GM12878 (cell line): ENCODE measurements at regions not wholly inside any gene's neighbourhood (a gene's known extent, or its start where the extent isn't known, plus 50 kb on each side); places are given as distances from the start of the nearest gene placed in this dataset.

Source experiments
- ATAC-seq: fragments of 200-7000 bp; cut with Tn5 transposase; 3 replicates; pipeline ENCODE4 v1.9.1; 2020; ENCODE audit warnings: mild to moderate bottlenecking, moderate library complexity
- BruUV-seq: library from RNA; stranded (reverse); fragments of 400-500 nt; replicated peaks from 2 replicates; lab custom pipeline; 2021; lab: Mats Ljungman, UMichigan
- CTCF ChIA-PET: fragments of 300-600 bp; sonication (Branson Sonifier 250); formaldehyde crosslinking; extraction: SDS; loops from one replicate; lab custom pipeline; 2021; ENCODE audit warnings: inconsistent platforms; lab: Yijun Ruan, JAX
- POLR2A ChIA-PET: fragments of 350-600 bp; formaldehyde crosslinking; extraction: SDS; loops from one replicate; lab custom pipeline; 2021; ENCODE audit warnings: inconsistent platforms; lab: Charles Lee
- RAD21 ChIA-PET: fragments of 300-600 bp; sonication (Branson Sonifier 250); formaldehyde crosslinking; loops from one replicate; lab custom pipeline; 2023; ENCODE audit warnings: antibody characterized with exemption; ENCODE audit not compliant: unreplicated experiment; lab: Charles Lee
- SMC1A ChIA-PET: fragments of 300-600 bp; sonication (Branson Sonifier 250); formaldehyde crosslinking; loops from one replicate; lab custom pipeline; 2023; ENCODE audit not compliant: unreplicated experiment, uncharacterized antibody; lab: Charles Lee
- DNase-seq: peaks from one replicate; pipeline ENCODE4 v3.0.0-alpha.2; 2011; ENCODE audit warnings: low read depth, low spot score
- FAIRE-seq: peaks from 3 replicates; lab custom pipeline; 2011; peaks lifted over from hg19 to GRCh38; lab: Jason Lieb, UNC
- H2AFZ ChIP-seq: 2 replicates; pipeline ENCODE4 v1.6.0; 2011; ENCODE audit warnings: low read depth, low read length, control low read depth; ENCODE audit not compliant: control insufficient read depth
- H3K27ac ChIP-seq: 2 replicates; pipeline ENCODE4 v1.5.1; 2011; ENCODE audit warnings: control low read depth; ENCODE audit not compliant: control insufficient read depth, insufficient read depth
- H3K27me3 ChIP-seq, 2 experiments: replicated peaks in 1 of 2; 2 replicates each; pipeline versions ENCODE4 v1.6.0 to v1.6.1; 2011; ENCODE audit warnings: low read length in 1 of 2; ENCODE audit not compliant: control insufficient read depth in 2 of 2, insufficient read depth in 2 of 2
- H3K36me3 ChIP-seq, 2 experiments: 2 replicates each; pipeline ENCODE4 v1.5.1; 2011; ENCODE audit warnings: low read length in 1 of 2; ENCODE audit not compliant: control insufficient read depth in 2 of 2, insufficient read depth in 2 of 2
- H3K4me1 ChIP-seq: 2 replicates; pipeline ENCODE4 v1.6.1; 2011; ENCODE audit warnings: mild to moderate bottlenecking, low read length, moderate library complexity, mixed read lengths; ENCODE audit not compliant: control insufficient read depth, insufficient read depth
- H3K4me2 ChIP-seq: 2 replicates; pipeline ENCODE4 v1.6.0; 2011; ENCODE audit warnings: control low read depth; ENCODE audit not compliant: control insufficient read depth, insufficient read depth
- H3K4me3 ChIP-seq: fragments of 200-600 bp; sonication (generic); 2 replicates; pipeline ENCODE4 v1.5.1; 2016
- H3K79me2 ChIP-seq: 2 replicates; pipeline ENCODE4 v1.6.0; 2011; ENCODE audit warnings: low read length; ENCODE audit not compliant: control insufficient read depth, insufficient read depth
- H3K9ac ChIP-seq: 2 replicates; pipeline ENCODE4 v1.8.0; 2011; ENCODE audit warnings: low read length, control low read depth, mixed read lengths; ENCODE audit not compliant: control insufficient read depth, insufficient read depth
- H3K9me3 ChIP-seq: replicated peaks from 3 replicates; pipeline ENCODE4 v1.5.1; 2011; ENCODE audit warnings: mild to moderate bottlenecking, low read length; ENCODE audit not compliant: control insufficient read depth, insufficient read depth
- H4K20me1 ChIP-seq: 2 replicates; pipeline ENCODE4 v1.6.0; 2011; ENCODE audit not compliant: control insufficient read depth, insufficient read depth
- CBX5 ChIP-seq: sonication (generic); IDR thresholded peaks from 2 replicates; pipeline ENCODE4 v1.6.1; 2016; ENCODE audit warnings: low read depth, moderate library complexity, mild to moderate bottlenecking, inconsistent platforms
- DPF2 ChIP-seq: fragments of 450-650 bp; IDR thresholded peaks from 2 replicates; pipeline ENCODE4 v1.6.1; 2017; ENCODE audit warnings: mild to moderate bottlenecking
- ETV6 ChIP-seq, 2 experiments: fragments of 450-650 bp in 1 of 2; IDR thresholded peaks in 1 of 2; conservative IDR thresholded peaks in 1 of 2; 2 replicates each; pipeline ENCODE4 v1.6.1; 2014; ENCODE audit warnings: antibody characterized with exemption in 1 of 2, borderline replicate concordance in 1 of 2, low read depth in 1 of 2, mild to moderate bottlenecking in 1 of 2, moderate library complexity in 1 of 2
- HCFC1 ChIP-seq: fragments of 150-350 bp; IDR thresholded peaks from 2 replicates; pipeline ENCODE4 v1.6.1; 2014; ENCODE audit warnings: low read length
- IRF4 ChIP-seq: IDR thresholded peaks from 2 replicates; pipeline ENCODE4 v1.6.1; 2011; ENCODE audit warnings: low read depth, low read length
- LARP7 ChIP-seq: fragments of 450-650 bp; IDR thresholded peaks from 2 replicates; pipeline ENCODE4 v1.6.1; 2017; ENCODE audit warnings: mild to moderate bottlenecking
- MTA3 ChIP-seq: IDR thresholded peaks from 2 replicates; pipeline ENCODE4 v1.6.1; 2012; ENCODE audit warnings: low read length, inconsistent platforms, borderline replicate concordance
- POU2F2 ChIP-seq: IDR thresholded peaks from 3 replicates; pipeline ENCODE4 v1.6.1; 2011; ENCODE audit warnings: low read depth, mild to moderate bottlenecking, low read length, borderline replicate concordance
- RB1 ChIP-seq: fragments of 450-650 bp; formaldehyde crosslinking; IDR thresholded peaks from 2 replicates; pipeline ENCODE4 v1.6.1; 2017; ENCODE audit warnings: mild to moderate bottlenecking, borderline replicate concordance
- RBBP5 ChIP-seq: fragments of 200-600 bp; sonication (generic); conservative IDR thresholded peaks from 2 replicates; pipeline ENCODE4 v1.6.1; 2016
- SP1 ChIP-seq: IDR thresholded peaks from one replicate; pipeline ENCODE4 v1.6.1; 2011; ENCODE audit warnings: low read depth, low read length
- SUPT20H ChIP-seq: IDR thresholded peaks from 2 replicates; pipeline ENCODE4 v1.6.1; 2011; ENCODE audit warnings: low read depth, mild to moderate bottlenecking, low read length, moderate library complexity, borderline replicate concordance; ENCODE audit not compliant: control insufficient read depth
- WGBS: methylation state at CpG from one replicate; pipeline ENCODE4 v1.1.6; 2016; ENCODE audit warnings: low lambda C conversion rate; ENCODE audit not compliant: insufficient replicate concordance, insufficient coverage; ENCODE audit errors: missing lambda C conversion rate; 5-methylcytosine and 5-hydroxymethylcytosine counted together
- in situ Hi-C: fragments of 300-500 bp; cut with MboI; formaldehyde crosslinking; loops from 9 replicates; pipeline ENCODE4 v1.14.3; 2018; ENCODE audit warnings: mixed read lengths
- intact Hi-C: fragments of 100-400 bp; cut with micrococcal nuclease; formaldehyde crosslinking; loops from one replicate; pipeline ENCODE4 v1.14.2; 2022; ENCODE audit not compliant: unreplicated experiment
- TF ChIP-seq, protein P1 (sequence below): fragments of 450-650 bp; formaldehyde crosslinking; IDR thresholded peaks from 2 replicates; pipeline ENCODE4 v1.5.0; 2022; ENCODE audit warnings: mild to moderate bottlenecking, missing genetic modification characterization
- TF ChIP-seq, protein P2 (sequence below): IDR thresholded peaks from 2 replicates; pipeline ENCODE4 v1.6.1; 2011; ENCODE audit warnings: mild to moderate bottlenecking, low read depth, low read length, moderate library complexity; ENCODE audit not compliant: insufficient replicate concordance
- TF ChIP-seq, protein P3 (sequence below): fragments of 450-650 bp; IDR thresholded peaks from 2 replicates; pipeline ENCODE4 v1.6.1; 2018; ENCODE audit warnings: mild to moderate bottlenecking, low read depth, moderate library complexity; ENCODE audit not compliant: partially characterized antibody

DNA sequence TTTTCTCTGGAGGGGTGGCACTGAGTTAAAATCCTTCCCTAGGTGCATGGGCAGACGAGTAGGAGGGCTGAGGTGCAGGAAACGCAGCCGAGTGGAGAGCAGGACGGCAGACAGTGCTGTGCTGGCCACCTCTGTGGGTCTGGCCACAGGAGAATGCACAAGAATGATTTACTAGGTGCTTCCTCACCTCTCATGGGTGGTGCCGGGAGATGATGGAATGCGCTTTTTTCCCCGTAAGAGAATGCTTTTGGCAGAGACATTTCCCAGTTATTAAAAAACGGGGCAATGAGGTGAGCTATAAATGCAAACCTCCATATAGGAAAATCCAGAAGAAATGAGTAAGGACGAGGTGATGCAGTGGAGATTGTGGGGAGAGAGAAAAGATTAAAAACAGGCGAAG is 86.1 kb downstream of the ADAMTS15 start:
- TF ChIP-seq DPF2 (no peak), SP1 (no peak), MTA3 (no peak), HCFC1 (no peak), LARP7 (no peak), CBX5 (no peak), POU2F2 (no peak), RB1 (no peak), SUPT20H (no peak), IRF4 (no peak), RBBP5 (no peak), ETV6 (conservative IDR thresholded peaks at IDR 0.05 in 1 of 2, IDR thresholded peaks at IDR 0.05 in 1 of 2; ENCODE audit: borderline replicate concordance in 1 of 2, low read depth in 1 of 2) (no peak)
- TF ChIP-seq, protein P1, sequence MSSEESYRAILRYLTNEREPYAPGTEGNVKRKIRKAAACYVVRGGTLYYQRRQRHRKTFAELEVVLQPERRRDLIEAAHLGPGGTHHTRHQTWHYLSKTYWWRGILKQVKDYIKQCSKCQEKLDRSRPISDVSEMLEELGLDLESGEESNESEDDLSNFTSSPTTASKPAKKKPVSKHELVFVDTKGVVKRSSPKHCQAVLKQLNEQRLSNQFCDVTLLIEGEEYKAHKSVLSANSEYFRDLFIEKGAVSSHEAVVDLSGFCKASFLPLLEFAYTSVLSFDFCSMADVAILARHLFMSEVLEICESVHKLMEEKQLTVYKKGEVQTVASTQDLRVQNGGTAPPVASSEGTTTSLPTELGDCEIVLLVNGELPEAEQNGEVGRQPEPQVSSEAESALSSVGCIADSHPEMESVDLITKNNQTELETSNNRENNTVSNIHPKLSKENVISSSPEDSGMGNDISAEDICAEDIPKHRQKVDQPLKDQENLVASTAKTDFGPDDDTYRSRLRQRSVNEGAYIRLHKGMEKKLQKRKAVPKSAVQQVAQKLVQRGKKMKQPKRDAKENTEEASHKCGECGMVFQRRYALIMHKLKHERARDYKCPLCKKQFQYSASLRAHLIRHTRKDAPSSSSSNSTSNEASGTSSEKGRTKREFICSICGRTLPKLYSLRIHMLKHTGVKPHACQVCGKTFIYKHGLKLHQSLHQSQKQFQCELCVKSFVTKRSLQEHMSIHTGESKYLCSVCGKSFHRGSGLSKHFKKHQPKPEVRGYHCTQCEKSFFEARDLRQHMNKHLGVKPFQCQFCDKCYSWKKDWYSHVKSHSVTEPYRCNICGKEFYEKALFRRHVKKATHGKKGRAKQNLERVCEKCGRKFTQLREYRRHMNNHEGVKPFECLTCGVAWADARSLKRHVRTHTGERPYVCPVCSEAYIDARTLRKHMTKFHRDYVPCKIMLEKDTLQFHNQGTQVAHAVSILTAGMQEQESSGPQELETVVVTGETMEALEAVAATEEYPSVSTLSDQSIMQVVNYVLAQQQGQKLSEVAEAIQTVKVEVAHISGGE (CRISPR knock-in tag), result no peak
- TF ChIP-seq, protein P2, sequence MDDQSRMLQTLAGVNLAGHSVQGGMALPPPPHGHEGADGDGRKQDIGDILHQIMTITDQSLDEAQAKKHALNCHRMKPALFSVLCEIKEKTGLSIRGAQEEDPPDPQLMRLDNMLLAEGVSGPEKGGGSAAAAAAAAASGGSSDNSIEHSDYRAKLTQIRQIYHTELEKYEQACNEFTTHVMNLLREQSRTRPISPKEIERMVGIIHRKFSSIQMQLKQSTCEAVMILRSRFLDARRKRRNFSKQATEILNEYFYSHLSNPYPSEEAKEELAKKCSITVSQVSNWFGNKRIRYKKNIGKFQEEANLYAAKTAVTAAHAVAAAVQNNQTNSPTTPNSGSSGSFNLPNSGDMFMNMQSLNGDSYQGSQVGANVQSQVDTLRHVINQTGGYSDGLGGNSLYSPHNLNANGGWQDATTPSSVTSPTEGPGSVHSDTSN, result no peak
- TF ChIP-seq, protein P3, sequence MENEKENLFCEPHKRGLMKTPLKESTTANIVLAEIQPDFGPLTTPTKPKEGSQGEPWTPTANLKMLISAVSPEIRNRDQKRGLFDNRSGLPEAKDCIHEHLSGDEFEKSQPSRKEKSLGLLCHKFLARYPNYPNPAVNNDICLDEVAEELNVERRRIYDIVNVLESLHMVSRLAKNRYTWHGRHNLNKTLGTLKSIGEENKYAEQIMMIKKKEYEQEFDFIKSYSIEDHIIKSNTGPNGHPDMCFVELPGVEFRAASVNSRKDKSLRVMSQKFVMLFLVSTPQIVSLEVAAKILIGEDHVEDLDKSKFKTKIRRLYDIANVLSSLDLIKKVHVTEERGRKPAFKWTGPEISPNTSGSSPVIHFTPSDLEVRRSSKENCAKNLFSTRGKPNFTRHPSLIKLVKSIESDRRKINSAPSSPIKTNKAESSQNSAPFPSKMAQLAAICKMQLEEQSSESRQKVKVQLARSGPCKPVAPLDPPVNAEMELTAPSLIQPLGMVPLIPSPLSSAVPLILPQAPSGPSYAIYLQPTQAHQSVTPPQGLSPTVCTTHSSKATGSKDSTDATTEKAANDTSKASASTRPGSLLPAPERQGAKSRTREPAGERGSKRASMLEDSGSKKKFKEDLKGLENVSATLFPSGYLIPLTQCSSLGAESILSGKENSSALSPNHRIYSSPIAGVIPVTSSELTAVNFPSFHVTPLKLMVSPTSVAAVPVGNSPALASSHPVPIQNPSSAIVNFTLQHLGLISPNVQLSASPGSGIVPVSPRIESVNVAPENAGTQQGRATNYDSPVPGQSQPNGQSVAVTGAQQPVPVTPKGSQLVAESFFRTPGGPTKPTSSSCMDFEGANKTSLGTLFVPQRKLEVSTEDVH, result no peak
- H3K79me2 ChIP-seq, result no peaks in the 10 kb centered on the region
- DNase-seq, result no peak
- no peak overlapping the region for H3K4me2 ChIP-seq
- ATAC-seq, result no peak
- ChIA-PET CTCF (no interaction called here), SMC1A (interaction anchor here (1.4 kb wide), 1 partner anchor 9 kb away, joined by 3 read pairs; no protein-coding TSS in a partner anchor), POLR2A (no interaction called here), RAD21 (no interaction called here)
- no peak for FAIRE-seq
- BruUV-seq, result no TSS peak
- no peak overlapping the region for H3K4me3 ChIP-seq
- no peaks in the 10 kb centered on the region for H3K36me3 ChIP-seq
- peaks cover 0 to 4% of the 10 kb centered on the region in 2 experiments; a peak in 2 of 4 replicates for H3K27me3 ChIP-seq
- intact Hi-C loops, result no loop called here
- no peak overlapping the region for H3K27ac ChIP-seq
- no peaks in the 10 kb centered on the region for H4K20me1 ChIP-seq
- no peak overlapping the region for H2AFZ ChIP-seq
- no peak overlapping the region for H3K9ac ChIP-seq
- WGBS, result 27% methylated on average over 10 of the region's 10 CpGs
- H3K4me1 ChIP-seq, result no peaks in the 10 kb centered on the region
- no peaks in the 10 kb centered on the region for H3K9me3 ChIP-seq
- in situ Hi-C loops, result no loop called here
